Erythroblast (primary cell): ENCODE measurements at regions not wholly inside any gene's neighbourhood (a gene's known extent, or its start where the extent isn't known, plus 50 kb on each side); places are given as distances from the start of the nearest gene placed in this dataset.

Experiments used
- GATA1 ChIP-seq: IDR thresholded peaks from 2 replicates; pipeline ENCODE4 v1.6.1; 2011; ENCODE audit warnings: low read depth, mild to moderate bottlenecking, control low read depth, low read length, moderate library complexity
- POLR2A ChIP-seq: IDR thresholded peaks from 2 replicates; pipeline ENCODE4 v1.6.1; 2011; ENCODE audit warnings: mild to moderate bottlenecking, low read length

DNA sequence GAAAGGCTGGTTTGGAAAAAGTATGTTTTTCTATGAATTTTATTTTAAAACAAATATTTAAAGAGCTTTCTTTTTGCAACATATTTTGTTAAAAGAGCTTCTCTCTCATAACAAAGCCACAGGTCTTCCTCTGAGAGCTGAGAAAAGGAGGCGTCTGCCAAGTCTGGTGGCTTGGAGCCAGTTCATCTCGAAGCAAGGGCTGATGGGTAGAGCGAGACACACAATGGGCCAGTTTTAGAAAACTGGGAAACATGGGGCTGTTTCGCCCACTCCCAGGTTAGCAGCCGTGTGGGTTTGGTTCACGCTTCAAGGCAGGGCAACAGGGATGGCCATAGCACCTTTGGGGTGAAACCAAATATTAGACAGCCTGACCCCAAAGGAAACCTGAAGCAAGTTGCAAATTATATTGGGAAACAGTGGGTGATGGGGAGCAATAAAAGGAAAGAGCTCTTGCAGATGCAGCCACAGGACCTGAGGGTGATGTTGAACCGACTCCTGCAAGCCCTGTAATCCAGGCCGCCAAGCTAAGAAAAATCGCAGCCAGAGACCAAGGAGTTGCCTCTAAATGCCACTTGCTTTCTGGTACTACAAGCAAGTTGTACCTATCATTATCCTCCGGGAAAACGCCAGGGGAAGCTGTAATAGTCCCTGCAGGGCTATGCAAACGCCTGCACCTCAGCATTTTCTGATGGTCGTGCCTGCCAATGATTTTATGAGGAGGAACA is 88.4 kb upstream of the GALNT15 start:
- TF ChIP-seq POLR2A (no peak), GATA1 (no peak)
